NCI-H510A (cell line): ENCODE measurements at regions not wholly inside any gene's neighbourhood (a gene's known extent, or its start where the extent isn't known, plus 50 kb on each side); places are given as distances from the start of the nearest gene placed in this dataset.

Experiments
- DNase-seq: peaks from one replicate; lab custom pipeline; 2025; lab: John Stamatoyannopoulos, UW

DNA sequence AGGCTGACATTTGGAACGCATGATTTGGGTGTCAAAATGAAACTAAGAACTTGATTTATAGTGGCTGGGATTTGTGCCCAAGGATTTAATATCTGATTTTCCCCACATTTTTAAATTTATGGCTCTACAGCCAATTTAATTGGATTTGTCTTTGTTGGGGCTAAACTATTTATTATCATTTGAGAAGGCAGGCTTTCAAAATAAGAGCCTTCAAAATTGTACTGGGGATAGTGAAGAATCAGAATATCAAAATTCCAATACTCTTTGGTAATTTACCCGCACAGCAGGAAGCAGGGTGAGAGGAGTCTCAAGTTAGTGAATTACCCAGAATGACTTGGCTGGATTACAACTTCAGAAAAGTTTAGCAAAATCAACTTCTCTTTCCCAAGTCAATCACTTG is 278.1 kb downstream of the LRATD1 start:
- no peak for DNase-seq

GRCh38 chr2:14915983-14916382 is 283.5 kb downstream of the LRATD1 start:
- no peak for DNase-seq

DNA sequence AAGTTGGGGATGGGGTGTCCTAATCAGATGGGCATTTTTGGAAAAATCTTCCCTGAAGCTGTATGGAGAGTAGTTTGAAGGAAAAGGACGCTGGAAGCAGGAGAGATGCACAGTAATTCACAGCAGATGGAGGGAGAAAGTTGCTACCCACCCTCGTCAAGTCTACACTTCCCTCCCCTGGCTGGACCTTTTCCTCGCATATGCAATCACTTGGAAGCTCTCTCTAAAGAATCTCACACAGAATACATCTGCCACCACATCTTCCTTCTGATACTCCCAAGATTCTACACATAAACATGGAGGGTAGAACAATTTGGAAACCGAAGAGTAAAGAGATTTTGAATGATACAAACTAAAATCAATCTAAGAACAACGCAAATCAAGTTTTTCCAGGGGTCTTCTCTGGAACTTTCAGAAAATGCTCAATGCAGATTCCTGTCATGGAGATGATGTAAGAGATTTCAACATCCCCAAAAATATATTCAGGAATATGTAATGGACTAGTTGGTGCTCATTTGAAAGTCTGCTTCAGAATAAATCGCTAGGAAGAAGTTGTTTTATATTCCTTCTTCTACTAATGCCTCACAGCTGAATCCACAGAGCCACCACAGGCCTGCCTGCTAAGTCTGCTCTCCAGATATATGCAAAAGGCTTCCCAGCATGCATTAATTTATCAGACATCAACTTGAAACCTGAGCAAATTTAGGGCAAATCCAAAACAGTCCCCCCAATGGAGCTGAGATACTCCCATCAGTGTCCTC is 291.5 kb downstream of the LRATD1 start:
- no peak for DNase-seq

GRCh38 chr2:14925471-14925870 is 293.0 kb downstream of the LRATD1 start:
- DNase-seq = no peak

DNA sequence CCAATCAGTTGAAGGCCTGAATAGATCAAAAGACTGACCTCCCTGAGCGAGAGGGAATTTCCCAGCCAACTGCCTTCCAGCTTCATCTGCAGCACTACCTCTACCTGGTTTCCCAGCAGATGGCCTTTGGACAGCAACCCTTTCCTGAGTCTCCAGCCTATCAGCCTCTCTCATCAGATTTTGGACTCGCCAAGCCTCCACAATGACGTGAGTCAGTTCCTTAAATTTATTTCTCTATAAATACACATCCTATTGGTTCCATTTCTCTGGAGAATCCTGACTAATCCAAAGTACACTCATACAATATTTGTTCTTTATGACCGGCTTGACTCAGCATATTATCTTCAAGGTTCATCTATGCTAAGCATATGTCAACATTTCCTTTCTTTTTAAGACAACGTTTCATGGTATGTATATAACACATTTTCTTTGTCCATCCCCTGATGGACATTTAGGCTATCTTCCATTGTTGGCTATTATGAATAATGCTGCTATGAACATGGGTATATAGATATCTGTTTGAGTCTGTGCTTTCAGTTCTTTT is 294.6 kb downstream of the LRATD1 start:
- no peak for DNase-seq

DNA sequence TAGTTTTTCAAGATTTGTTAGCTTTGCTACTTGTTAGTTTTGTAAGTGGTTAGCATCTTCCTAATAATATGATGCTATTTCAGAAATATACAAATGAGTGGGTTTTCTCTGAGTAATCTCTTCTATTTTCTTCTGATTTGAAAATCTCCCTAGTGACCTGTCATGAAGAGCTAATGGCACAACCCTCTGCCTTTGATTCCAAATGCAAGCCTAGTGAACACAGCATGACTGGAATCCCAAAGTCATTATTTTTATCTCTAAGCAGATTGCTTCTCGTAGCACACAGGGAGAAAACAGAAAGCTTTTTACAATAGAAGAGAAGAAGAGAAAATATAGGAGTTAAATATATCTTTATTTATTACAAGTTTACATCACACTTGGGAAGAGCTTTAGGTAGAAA is 295.5 kb downstream of the LRATD1 start:
- no peak for DNase-seq

GRCh38 chr2:14930441-14930840 is 297.9 kb downstream of the LRATD1 start:
- DNase-seq = no peak

DNA sequence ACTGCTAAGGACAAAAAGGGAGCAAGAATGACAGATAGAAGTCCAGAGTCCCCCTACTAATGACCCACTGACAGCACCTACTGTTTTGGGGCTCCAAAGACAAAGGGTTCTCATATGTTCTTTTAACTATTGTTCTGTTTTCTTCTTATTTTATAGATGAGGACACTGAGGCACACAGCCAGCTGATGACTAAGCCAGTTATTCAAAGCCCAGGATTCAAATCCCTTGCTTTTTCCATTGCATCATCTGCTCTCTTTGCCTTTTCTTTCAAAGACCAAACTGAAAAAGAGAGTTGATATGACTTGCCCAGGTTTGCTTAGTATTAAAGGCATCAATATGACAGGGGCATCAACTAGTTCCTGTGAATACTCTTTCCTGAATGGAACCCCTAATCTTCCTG is 299.8 kb downstream of the LRATD1 start:
- DNase-seq = no peak

DNA sequence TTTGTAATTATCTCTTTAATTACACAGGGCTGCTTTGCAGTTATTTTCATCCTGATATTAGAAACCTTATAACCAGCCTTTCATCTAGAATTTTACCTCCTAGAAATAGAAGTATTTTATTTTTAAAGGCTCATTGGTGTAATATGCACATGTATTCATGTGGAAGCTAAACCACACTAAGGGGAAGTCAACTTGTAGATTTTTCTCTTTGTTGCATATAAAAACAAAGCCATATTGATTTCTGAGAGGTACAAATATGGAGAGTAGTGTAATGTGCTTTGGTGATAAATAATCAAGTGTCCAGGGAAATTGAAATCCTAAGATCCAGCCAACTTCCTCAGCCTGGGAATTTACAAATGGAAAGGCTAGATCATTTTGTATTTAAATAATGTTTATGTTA is 301.2 kb downstream of the LRATD1 start:
- no peak for DNase-seq

GRCh38 chr2:14936426-14936825 is 303.9 kb downstream of the LRATD1 start:
- DNase-seq = no peak

DNA sequence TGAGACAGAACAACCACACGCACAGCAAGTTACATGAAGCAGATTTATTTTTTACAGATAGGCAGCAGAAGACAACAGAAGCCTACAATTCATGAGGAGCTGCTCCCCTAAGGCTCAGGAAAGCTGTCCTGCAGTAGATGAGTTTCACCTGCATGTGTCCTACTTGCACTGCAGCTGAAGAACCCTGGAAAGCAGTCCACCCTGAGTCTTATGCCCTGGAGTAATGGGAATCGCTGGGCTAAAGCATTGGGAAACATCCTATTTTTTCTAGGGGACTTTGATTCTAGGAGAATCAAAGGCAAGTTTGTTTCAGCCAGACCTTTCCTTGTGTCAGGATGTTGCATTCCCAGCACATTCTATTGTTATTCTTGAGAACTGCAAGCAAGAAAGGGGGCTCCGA is 304.8 kb downstream of the LRATD1 start:
- no peak for DNase-seq

DNA sequence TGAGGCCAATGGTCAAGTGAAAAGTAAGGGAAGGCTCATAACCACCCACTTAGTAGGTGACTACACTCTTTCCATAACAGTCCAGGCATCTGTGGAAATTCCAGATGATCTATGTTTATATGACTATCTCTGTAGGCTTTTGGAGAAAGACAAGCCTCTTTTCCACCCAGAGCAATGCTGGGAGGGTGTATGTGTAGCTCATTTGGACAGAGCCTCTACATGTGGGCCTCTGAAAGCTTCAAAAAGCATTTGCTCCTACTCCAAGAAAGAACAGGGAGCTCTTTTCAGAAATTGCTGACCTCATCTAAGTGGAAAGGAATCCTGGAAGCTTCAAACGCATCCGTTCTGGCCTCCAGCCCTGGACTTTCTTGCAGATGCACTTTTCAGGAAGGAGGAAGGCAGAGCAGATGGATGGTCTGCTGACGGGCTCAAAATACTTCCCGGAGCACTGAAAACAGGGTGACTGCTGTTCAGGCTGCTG is 308.7 kb downstream of the LRATD1 start:
- no peak for DNase-seq

DNA sequence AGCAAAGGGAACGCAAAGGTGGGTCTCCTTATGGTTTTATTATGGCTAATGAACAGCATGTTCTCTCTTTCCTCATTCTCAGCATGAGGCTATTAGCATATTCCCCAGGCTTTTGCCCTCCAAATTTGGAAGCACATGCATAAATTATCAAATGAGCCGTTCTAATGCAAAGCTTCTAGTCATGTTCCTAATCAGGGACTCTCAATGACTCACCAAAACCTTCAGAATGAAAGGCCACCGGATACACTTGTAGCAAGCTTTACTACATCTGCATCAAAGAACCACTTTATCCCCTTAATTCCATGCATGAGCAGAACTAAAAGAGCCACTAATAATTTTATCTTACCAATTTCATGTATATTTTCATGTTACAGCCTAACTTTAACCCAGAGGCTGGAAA is 310.5 kb downstream of the LRATD1 start:
- DNase-seq = no peak

DNA sequence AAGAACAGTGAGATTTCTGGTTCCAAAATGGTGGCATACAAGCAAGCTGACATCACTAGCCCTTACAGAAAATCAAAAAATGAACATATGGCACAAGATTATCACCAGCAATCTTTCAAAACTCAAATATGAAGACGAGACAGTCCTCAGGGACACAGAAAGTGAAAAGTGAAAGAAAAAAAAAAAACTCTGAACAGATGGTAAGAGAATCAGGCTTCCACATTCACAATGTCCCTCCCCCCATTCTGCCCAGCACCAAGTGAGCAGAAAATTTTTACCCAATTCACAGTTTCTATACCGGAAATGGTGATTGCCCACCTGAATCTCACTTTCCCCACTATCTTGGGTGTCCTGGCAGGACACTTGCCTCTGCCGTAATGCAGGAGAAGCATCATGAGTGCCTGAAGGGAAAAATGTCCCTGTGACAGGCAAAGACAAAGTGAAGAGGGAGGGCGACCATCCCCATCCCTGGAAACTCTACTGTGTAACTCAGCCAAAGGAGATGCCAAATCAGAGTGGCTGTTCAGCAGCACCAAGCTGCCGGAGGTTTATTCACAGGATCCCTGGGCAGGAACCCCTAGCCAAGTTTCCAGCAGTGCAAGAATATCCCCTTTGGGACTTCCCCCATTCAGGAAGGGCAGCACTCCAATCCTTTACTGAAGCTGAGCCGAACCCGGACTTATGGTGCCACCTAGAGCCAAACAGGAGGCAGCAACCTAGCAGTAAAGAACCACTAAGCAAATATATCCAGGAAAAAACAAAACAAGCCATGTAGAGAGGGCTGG is 312.2 kb downstream of the LRATD1 start:
- no peak for DNase-seq

- DNase-seq = no peak
These were observed 319.2 kb downstream of the LRATD1 start for GRCh38 chr2:14951569-14952285.

- no peak for DNase-seq
These were observed 320.0 kb downstream of the LRATD1 start for GRCh38 chr2:14952400-14952963.

- DNase-seq = no peak
These were observed 328.3 kb downstream of the LRATD1 start for GRCh38 chr2:14960686-14961324.

GRCh38 chr2:14967729-14968128 is 335.2 kb downstream of the LRATD1 start:
- no peak for DNase-seq

DNA sequence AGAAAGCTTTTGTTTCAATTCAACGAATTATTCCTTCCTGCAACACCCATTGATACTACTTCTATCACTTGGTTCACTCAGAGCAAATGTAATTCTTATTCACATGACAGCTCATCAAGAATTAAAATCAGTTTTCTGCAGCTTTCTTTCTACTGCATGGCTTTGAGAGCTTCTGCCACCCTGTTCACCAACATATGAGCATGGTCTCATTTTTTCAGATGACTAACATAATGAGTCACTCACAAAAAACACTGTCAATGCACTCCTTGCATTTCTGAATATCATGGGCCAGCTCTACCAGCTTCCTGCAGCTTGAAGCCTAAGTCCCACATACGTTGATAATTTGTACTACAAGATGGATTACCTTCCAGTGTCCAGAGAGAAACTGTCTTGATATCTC is 342.9 kb downstream of the LRATD1 start:
- DNase-seq = no peak

GRCh38 chr2:14977021-14977420 is 344.5 kb downstream of the LRATD1 start:
- no peak for DNase-seq

- no peak for DNase-seq
These were observed 346.3 kb downstream of the LRATD1 start for GRCh38 chr2:14978845-14979244.

DNA sequence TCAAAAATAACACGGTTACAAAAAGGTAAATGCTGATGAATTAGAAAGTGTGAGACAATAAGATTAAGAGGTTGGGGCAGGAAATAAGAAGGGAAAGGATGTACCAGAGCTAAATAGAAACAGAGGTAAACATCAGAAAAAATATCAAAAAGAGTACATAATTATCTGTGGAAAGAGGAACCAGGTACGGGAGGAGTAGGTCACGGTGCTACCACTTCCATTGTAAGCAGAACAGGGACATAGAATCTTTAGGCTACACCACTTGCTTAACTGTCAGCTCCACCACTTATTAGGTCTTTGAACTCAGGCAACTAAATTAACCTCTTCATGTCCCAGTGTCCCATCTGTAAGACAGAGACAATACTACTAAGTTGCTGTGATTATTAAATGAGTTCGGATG is 350.3 kb downstream of the LRATD1 start:
- no peak for DNase-seq
